Body of pancreas (tissue), 4 donors: ENCODE measurements at regions not wholly inside any gene's neighbourhood (a gene's known extent, or its start where the extent isn't known, plus 50 kb on each side); places are given as distances from the start of the nearest gene placed in this dataset.

Source experiments
- CTCF ChIP-seq, 7 experiments: fragments of 450-650 bp in 4 of 7; fragments of 200-600 bp in 3 of 7; sonication (generic) in 3 of 7; IDR thresholded peaks; one replicate each; pipeline ENCODE4 v1.5.1; 2016 to 2019; ENCODE audit warnings: antibody characterized with exemption in 7 of 7
- POLR2A ChIP-seq, 3 donors: fragments of 450-650 bp; IDR thresholded peaks; one replicate each; pipeline ENCODE4 v1.6.1; 2016; ENCODE audit warnings: antibody characterized with exemption in 3 of 3, mild to moderate bottlenecking in 2 of 3

GRCh38 chr10:33406596-33406995 is 72.1 kb upstream of the NRP1 start:
- no peak for TF ChIP-seq CTCF (IDR thresholded peaks at IDR 0.05)
- no peak for TF ChIP-seq POLR2A (IDR thresholded peaks at IDR 0.05)
